ENCODE measurements at regions not wholly inside any gene's neighbourhood (a gene's known extent, or its start where the extent isn't known, plus 50 kb on each side); places are given as distances from the start of the nearest gene placed in this dataset.
A peak's percentile ranks its signal among the peaks of the same experiment; 100 is the strongest.

DNA sequence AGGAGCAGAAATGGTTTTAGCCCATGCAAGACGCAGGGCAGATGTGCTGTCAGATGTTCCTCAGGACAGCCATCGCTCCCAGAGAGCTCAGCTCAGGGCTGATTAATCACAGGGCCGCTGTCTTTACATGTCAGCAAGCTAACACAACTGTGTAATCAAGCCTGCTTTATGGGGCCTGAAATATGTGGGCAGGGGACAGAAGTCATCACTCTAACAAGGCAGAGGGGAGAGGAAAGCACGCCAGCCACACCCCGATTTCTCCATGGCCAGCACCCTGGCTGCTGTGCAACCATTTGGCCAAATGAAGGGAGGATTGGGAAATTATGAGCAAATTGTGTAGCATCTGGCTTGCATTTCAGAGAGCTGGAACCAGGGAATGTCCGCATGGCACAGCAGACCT is 368.8 kb downstream of the NPHP4 start:
- no peak for DNase-seq
- peaks cover 0 to 32% (median 2%) of the 10 kb centered on the region in 5 experiments for H3K27me3 ChIP-seq (replicated peaks in 2 of 5; ENCODE audit: control insufficient read depth in 4 of 5, insufficient read depth in 5 of 5, low read length in 4 of 5)
- H3K9me3 ChIP-seq (ENCODE audit: control extremely low read depth in 1 of 5, control insufficient read depth in 4 of 5, insufficient read depth in 2 of 5, low read depth in 1 of 5, low read length in 4 of 5) = no peaks in the 10 kb centered on the region
- no peaks in the 10 kb centered on the region for H3K36me3 ChIP-seq (ENCODE audit: control insufficient read depth in 4 of 4, insufficient read depth in 4 of 4, low read length in 3 of 4)
- WGBS (ENCODE audit: insufficient coverage) = 82% methylated on average over 6 of the region's 6 CpGs
- no peaks in the 10 kb centered on the region for H3K4me1 ChIP-seq (ENCODE audit: control extremely low read depth in 1 of 4, control insufficient read depth in 4 of 4, insufficient read depth in 4 of 4, low read length in 3 of 4)
- ChIA-PET CTCF (no interaction called here), POLR2A (no interaction called here)
- no peak overlapping the region for H3K4me3 ChIP-seq (ENCODE audit: control insufficient read depth in 1 of 7, extremely low read depth in 1 of 7, insufficient read depth in 4 of 7, low read depth in 2 of 7, low read length in 6 of 7)
- H3K27ac ChIP-seq (ENCODE audit: insufficient read depth in 1 of 2, low read depth in 1 of 2, low read length in 2 of 2, poor library complexity in 1 of 2, severe bottlenecking in 2 of 2) = no peak overlapping the region

GRCh38 chr1:5622412-5622811 is 369.8 kb downstream of the NPHP4 start:
- ChIA-PET POLR2A (no interaction called here), CTCF (no interaction called here)
- Histone ChIP-seq H3K4me1 (ENCODE audit: control extremely low read depth in 1 of 4, control insufficient read depth in 4 of 4, insufficient read depth in 4 of 4, low read length in 3 of 4) (peaks cover 0 to 1% (median 0%) of the 10 kb centered on the region in 4 experiments), H3K27me3 (replicated peaks in 2 of 5; ENCODE audit: control insufficient read depth in 4 of 5, insufficient read depth in 5 of 5, low read length in 4 of 5) (peaks cover 0 to 34% (median 4%) of the 10 kb centered on the region in 5 experiments), H3K27ac (ENCODE audit: insufficient read depth in 1 of 2, low read depth in 1 of 2, low read length in 2 of 2, poor library complexity in 1 of 2, severe bottlenecking in 2 of 2) (no peak overlapping the region), H3K36me3 (ENCODE audit: control insufficient read depth in 4 of 4, insufficient read depth in 4 of 4, low read length in 3 of 4) (no peaks in the 10 kb centered on the region), H3K4me3 (ENCODE audit: control insufficient read depth in 1 of 7, extremely low read depth in 1 of 7, insufficient read depth in 4 of 7, low read depth in 2 of 7, low read length in 6 of 7) (no peak overlapping the region), H3K9me3 (ENCODE audit: control extremely low read depth in 1 of 5, control insufficient read depth in 4 of 5, insufficient read depth in 2 of 5, low read depth in 1 of 5, low read length in 4 of 5) (no peaks in the 10 kb centered on the region)
- 100% methylated on average over 4 of the region's 7 CpGs for WGBS (ENCODE audit: insufficient coverage)
- DNase-seq = no peak

- WGBS (ENCODE audit: insufficient coverage) = 85% methylated on average over 5 of the region's 8 CpGs
- CTCF ChIA-PET = interaction anchor here (1.0 to 2.2 kb wide), 5 partner anchors 10 to 963 kb away, joined by 3 to 18 read pairs (median 4); no protein-coding TSS in a partner anchor
- DNase-seq = no peak
- Histone ChIP-seq H3K36me3 (ENCODE audit: control insufficient read depth in 4 of 4, insufficient read depth in 4 of 4, low read length in 3 of 4) (no peaks in the 10 kb centered on the region), H3K27ac (ENCODE audit: insufficient read depth in 1 of 2, low read depth in 1 of 2, low read length in 2 of 2, poor library complexity in 1 of 2, severe bottlenecking in 2 of 2) (no peak overlapping the region), H3K9me3 (ENCODE audit: control extremely low read depth in 1 of 5, control insufficient read depth in 4 of 5, insufficient read depth in 2 of 5, low read depth in 1 of 5, low read length in 4 of 5) (no peaks in the 10 kb centered on the region), H3K4me1 (ENCODE audit: control extremely low read depth in 1 of 4, control insufficient read depth in 4 of 4, insufficient read depth in 4 of 4, low read length in 3 of 4) (peaks cover 0 to 2% (median 0%) of the 10 kb centered on the region in 4 experiments), H3K4me3 (ENCODE audit: control insufficient read depth in 1 of 7, extremely low read depth in 1 of 7, insufficient read depth in 4 of 7, low read depth in 2 of 7, low read length in 6 of 7) (no peak overlapping the region), H3K27me3 (replicated peaks in 2 of 5; ENCODE audit: control insufficient read depth in 4 of 5, insufficient read depth in 5 of 5, low read length in 4 of 5) (peaks cover 0 to 41% (median 4%) of the 10 kb centered on the region in 5 experiments)
- POLR2A ChIA-PET = no interaction called here
These were observed 370.5 kb downstream of the NPHP4 start for GRCh38 chr1:5621692-5622091.

GRCh38 chr1:5620997-5621396 is 371.2 kb downstream of the NPHP4 start:
- H3K27ac ChIP-seq (ENCODE audit: insufficient read depth in 1 of 2, low read depth in 1 of 2, low read length in 2 of 2, poor library complexity in 1 of 2, severe bottlenecking in 2 of 2) = no peak overlapping the region
- peaks cover 0 to 2% (median 0%) of the 10 kb centered on the region in 4 experiments for H3K4me1 ChIP-seq (ENCODE audit: control extremely low read depth in 1 of 4, control insufficient read depth in 4 of 4, insufficient read depth in 4 of 4, low read length in 3 of 4)
- POLR2A ChIA-PET = no interaction called here
- peak; percentile 20 to 37 (median 35) for DNase-seq
- CTCF ChIA-PET = interaction anchor here (0.9 to 2.2 kb wide), 7 partner anchors 10 to 1713 kb away, joined by 3 to 18 read pairs (median 4); no protein-coding TSS in a partner anchor
- H3K9me3 ChIP-seq (ENCODE audit: control extremely low read depth in 1 of 5, control insufficient read depth in 4 of 5, insufficient read depth in 2 of 5, low read depth in 1 of 5, low read length in 4 of 5) = no peaks in the 10 kb centered on the region
- no peaks in the 10 kb centered on the region for H3K36me3 ChIP-seq (ENCODE audit: control insufficient read depth in 4 of 4, insufficient read depth in 4 of 4, low read length in 3 of 4)
- peaks cover 0 to 42% (median 4%) of the 10 kb centered on the region in 5 experiments for H3K27me3 ChIP-seq (replicated peaks in 2 of 5; ENCODE audit: control insufficient read depth in 4 of 5, insufficient read depth in 5 of 5, low read length in 4 of 5)
- WGBS (ENCODE audit: insufficient coverage) = 27% methylated on average over 2 of the region's 3 CpGs
- no peak overlapping the region for H3K4me3 ChIP-seq (ENCODE audit: control insufficient read depth in 1 of 7, extremely low read depth in 1 of 7, insufficient read depth in 4 of 7, low read depth in 2 of 7, low read length in 6 of 7)

DNA sequence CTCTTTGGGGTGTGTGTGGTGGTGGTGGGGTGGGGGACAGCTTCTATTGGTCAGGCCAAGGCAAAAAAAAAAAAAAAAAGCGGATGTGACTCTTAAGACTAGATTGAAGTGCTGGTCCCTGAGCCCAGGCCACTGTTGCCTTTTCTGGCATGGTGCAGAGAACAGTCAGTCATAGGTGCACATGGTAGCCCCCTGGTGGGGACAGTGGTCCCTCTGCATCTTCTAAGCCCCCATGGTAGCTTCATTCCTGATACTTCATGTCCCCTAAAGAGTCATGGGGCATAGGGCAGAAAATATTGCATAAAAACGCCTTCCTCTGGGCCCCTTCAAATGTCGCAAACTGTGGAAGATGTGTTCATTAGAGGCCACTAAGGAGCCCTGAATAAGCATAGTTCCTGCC is 371.8 kb downstream of the NPHP4 start:
- Histone ChIP-seq H3K36me3 (ENCODE audit: control insufficient read depth in 4 of 4, insufficient read depth in 4 of 4, low read length in 3 of 4) (no peaks in the 10 kb centered on the region), H3K9me3 (ENCODE audit: control extremely low read depth in 1 of 5, control insufficient read depth in 4 of 5, insufficient read depth in 2 of 5, low read depth in 1 of 5, low read length in 4 of 5) (no peaks in the 10 kb centered on the region), H3K4me1 (ENCODE audit: control extremely low read depth in 1 of 4, control insufficient read depth in 4 of 4, insufficient read depth in 4 of 4, low read length in 3 of 4) (peaks cover 0 to 2% (median 0%) of the 10 kb centered on the region in 4 experiments), H3K27ac (ENCODE audit: insufficient read depth in 1 of 2, low read depth in 1 of 2, low read length in 2 of 2, poor library complexity in 1 of 2, severe bottlenecking in 2 of 2) (no peak overlapping the region), H3K4me3 (ENCODE audit: control insufficient read depth in 1 of 7, extremely low read depth in 1 of 7, insufficient read depth in 4 of 7, low read depth in 2 of 7, low read length in 6 of 7) (no peak overlapping the region), H3K27me3 (replicated peaks in 2 of 5; ENCODE audit: control insufficient read depth in 4 of 5, insufficient read depth in 5 of 5, low read length in 4 of 5) (peaks cover 0 to 45% (median 4%) of the 10 kb centered on the region in 5 experiments)
- ChIA-PET CTCF (interaction anchor here (0.8 to 2.2 kb wide), 6 partner anchors 11 to 1712 kb away, joined by 3 to 18 read pairs (median 4); no protein-coding TSS in a partner anchor), POLR2A (interaction anchor here (0.6 kb wide), 1 partner anchor 109 kb away, joined by 3 read pairs; no protein-coding TSS in a partner anchor)
- WGBS (ENCODE audit: insufficient coverage) = 100% methylated on average over 2 of the region's 3 CpGs
- DNase-seq = no peak

DNA sequence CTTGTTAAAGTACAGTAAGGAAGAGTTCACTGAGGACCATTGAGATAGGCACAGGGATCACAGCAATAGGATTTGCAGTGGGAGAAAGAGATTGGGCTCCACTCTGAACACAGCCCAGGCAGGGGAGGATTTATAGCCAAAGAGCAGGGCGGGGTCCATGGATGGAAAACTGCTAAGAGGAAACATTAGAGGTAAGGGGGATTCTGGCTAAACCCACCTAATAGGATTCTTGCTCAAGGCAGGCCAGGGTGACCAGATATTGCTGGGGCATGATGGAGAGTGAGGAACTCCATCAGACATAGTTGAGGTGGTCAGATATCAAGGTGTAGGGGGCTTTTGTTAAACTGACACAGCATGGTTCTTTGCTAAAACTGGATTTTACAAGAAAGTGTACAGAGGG is 372.8 kb downstream of the NPHP4 start:
- WGBS (ENCODE audit: insufficient coverage) = 86% methylated on average over 1 of the region's 1 CpG
- CTCF ChIA-PET = interaction anchor here (0.8 to 2.2 kb wide), 2 partner anchors 13 to 109 kb away, joined by 3 to 18 read pairs; no protein-coding TSS in a partner anchor
- Histone ChIP-seq H3K9me3 (ENCODE audit: control extremely low read depth in 1 of 5, control insufficient read depth in 4 of 5, insufficient read depth in 2 of 5, low read depth in 1 of 5, low read length in 4 of 5) (no peaks in the 10 kb centered on the region), H3K27ac (ENCODE audit: insufficient read depth in 1 of 2, low read depth in 1 of 2, low read length in 2 of 2, poor library complexity in 1 of 2, severe bottlenecking in 2 of 2) (no peak overlapping the region), H3K27me3 (replicated peaks in 2 of 5; ENCODE audit: control insufficient read depth in 4 of 5, insufficient read depth in 5 of 5, low read length in 4 of 5) (peaks cover 0 to 50% (median 4%) of the 10 kb centered on the region in 5 experiments), H3K36me3 (ENCODE audit: control insufficient read depth in 4 of 4, insufficient read depth in 4 of 4, low read length in 3 of 4) (no peaks in the 10 kb centered on the region), H3K4me1 (ENCODE audit: control extremely low read depth in 1 of 4, control insufficient read depth in 4 of 4, insufficient read depth in 4 of 4, low read length in 3 of 4) (peaks cover 0 to 2% (median 0%) of the 10 kb centered on the region in 4 experiments), H3K4me3 (ENCODE audit: control insufficient read depth in 1 of 7, extremely low read depth in 1 of 7, insufficient read depth in 4 of 7, low read depth in 2 of 7, low read length in 6 of 7) (no peak overlapping the region)
- POLR2A ChIA-PET = no interaction called here
- no peak for DNase-seq

DNA sequence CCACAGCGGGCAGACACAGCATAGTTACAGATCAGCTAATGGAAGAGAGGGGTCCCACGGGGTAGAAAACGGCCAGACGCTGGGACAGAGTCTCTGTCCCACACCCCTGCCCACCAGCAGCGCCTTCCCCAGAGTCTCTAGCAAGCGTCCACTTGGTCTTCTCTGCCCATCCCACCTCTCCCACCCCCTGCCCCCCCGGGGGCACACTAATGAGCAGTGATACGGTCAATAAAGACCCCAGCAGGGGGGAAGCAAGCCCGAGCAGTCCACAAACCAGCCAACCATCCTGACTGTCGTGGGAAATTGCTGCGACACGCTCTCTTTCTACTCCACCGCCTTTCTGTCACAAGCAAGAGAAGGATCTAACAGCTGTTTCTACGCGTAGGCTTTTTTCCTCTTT is 374.7 kb downstream of the NPHP4 start:
- ChIA-PET POLR2A (no interaction called here), CTCF (interaction anchor here (1.1 to 1.3 kb wide), 2 partner anchors 20 to 108 kb away, joined by 3 to 4 read pairs; no protein-coding TSS in a partner anchor)
- H3K36me3 ChIP-seq (ENCODE audit: control insufficient read depth in 4 of 4, insufficient read depth in 4 of 4, low read length in 3 of 4) = no peaks in the 10 kb centered on the region
- WGBS (ENCODE audit: insufficient coverage) = 63% methylated on average over 9 of the region's 15 CpGs
- DNase-seq = no peak
- H3K27ac ChIP-seq (ENCODE audit: insufficient read depth in 1 of 2, low read depth in 1 of 2, low read length in 2 of 2, poor library complexity in 1 of 2, severe bottlenecking in 2 of 2) = no peak overlapping the region
- H3K9me3 ChIP-seq (ENCODE audit: control extremely low read depth in 1 of 5, control insufficient read depth in 4 of 5, insufficient read depth in 2 of 5, low read depth in 1 of 5, low read length in 4 of 5) = peaks cover 0 to 3% (median 0%) of the 10 kb centered on the region in 5 experiments
- H3K4me1 ChIP-seq (ENCODE audit: control extremely low read depth in 1 of 4, control insufficient read depth in 4 of 4, insufficient read depth in 4 of 4, low read length in 3 of 4) = peaks cover 0 to 2% (median 0%) of the 10 kb centered on the region in 4 experiments
- peaks cover 0 to 45% (median 6%) of the 10 kb centered on the region in 5 experiments for H3K27me3 ChIP-seq (replicated peaks in 2 of 5; ENCODE audit: control insufficient read depth in 4 of 5, insufficient read depth in 5 of 5, low read length in 4 of 5)
- no peak overlapping the region for H3K4me3 ChIP-seq (ENCODE audit: control insufficient read depth in 1 of 7, extremely low read depth in 1 of 7, insufficient read depth in 4 of 7, low read depth in 2 of 7, low read length in 6 of 7)
